ENCODE measurements at regions not wholly inside any gene's neighbourhood (a gene's known extent, or its start where the extent isn't known, plus 50 kb on each side); places are given as distances from the start of the nearest gene placed in this dataset.

GRCh38 chr1:219682788-219683187 lies 69.9 kb upstream of the ZC3H11B start:
- H4K91ac ChIP-seq (ENCODE audit: insufficient read length, low read depth, low read length), result no peak overlapping the region
- no peak overlapping the region for H2AFZ ChIP-seq (ENCODE audit: low read length)
- H3K14ac ChIP-seq (ENCODE audit: insufficient read depth, low read length), result no peak overlapping the region
- no CpG with 5 or more reads among the region's 1 CpG for WGBS (ENCODE audit: extremely low coverage, insufficient read length, low lambda C conversion rate)
- no peaks in the 10 kb centered on the region for H4K20me1 ChIP-seq (ENCODE audit: control insufficient read depth, insufficient read depth, insufficient read length)
- no peak overlapping the region for H2BK12ac ChIP-seq (ENCODE audit: insufficient read length, low read depth, low read length)
- Mint-ChIP-seq H3K36me3 (ENCODE audit: insufficient read depth in 1 of 3, low read depth in 3 of 3) (no peaks in the 10 kb centered on the region), H3K9me3 (no peaks in the 10 kb centered on the region), H3K27ac (no peak overlapping the region), H3K27me3 (ENCODE audit: low read depth) (no peaks in the 10 kb centered on the region), H3K4me3 (no peak overlapping the region), H3K4me1 (peaks cover 0 to 5% of the 10 kb centered on the region in 2 experiments; a peak in 1 of 4 replicates)
- H3K9ac ChIP-seq (ENCODE audit: extremely low read depth, insufficient read length, low read length), result no peak overlapping the region
- H2BK5ac ChIP-seq (ENCODE audit: insufficient read length, low read length), result no peak overlapping the region
- no peak overlapping the region for H3T11ph ChIP-seq (ENCODE audit: low read length)
- H3K4ac ChIP-seq (ENCODE audit: low read depth, low read length), result no peak overlapping the region
- H3K79me2 ChIP-seq (ENCODE audit: insufficient read depth, low read length), result no peaks in the 10 kb centered on the region
- no peak overlapping the region for H3K18ac ChIP-seq (ENCODE audit: insufficient read length, low read depth, low read length)
- TF ChIP-seq CTCF (conservative IDR thresholded peaks at IDR 0.05), result no peak
- no peak overlapping the region for H4K8ac ChIP-seq (replicated peaks; ENCODE audit: insufficient read length, low read depth, low read length)
- H3K27me3 ChIP-seq (ENCODE audit: insufficient read depth, low read length), result no peaks in the 10 kb centered on the region
- H3K56ac ChIP-seq (ENCODE audit: insufficient read length, low read depth, low read length), result no peak overlapping the region
- H3K23me2 ChIP-seq (ENCODE audit: insufficient read length, low read depth, low read length, poor library complexity, severe bottlenecking), result no peaks in the 10 kb centered on the region
- no peak overlapping the region for H4K5ac ChIP-seq (ENCODE audit: insufficient read length, low read depth, low read length)
- no peak overlapping the region for H3K27ac ChIP-seq (ENCODE audit: insufficient read length, low read depth, low read length)
- no peak overlapping the region for H2BK120ac ChIP-seq (ENCODE audit: low read depth, low read length, poor library complexity, severe bottlenecking)
- no peak overlapping the region for H2AK5ac ChIP-seq (ENCODE audit: insufficient read length, low read length)
- no peak overlapping the region for H2BK15ac ChIP-seq (ENCODE audit: low read depth, low read length)
- H2BK20ac ChIP-seq (ENCODE audit: low read depth, low read length, poor library complexity, severe bottlenecking), result no peak overlapping the region
- H3K9me3 ChIP-seq (ENCODE audit: control insufficient read depth, low read depth, low read length), result no peaks in the 10 kb centered on the region
- H3K23ac ChIP-seq (ENCODE audit: insufficient read length, low read depth, low read length), result no peak overlapping the region
- H3K4me1 ChIP-seq (ENCODE audit: insufficient read depth, low read length), result no peaks in the 10 kb centered on the region
- no peak for DNase-seq
- no peaks in the 10 kb centered on the region for H3K79me1 ChIP-seq (ENCODE audit: insufficient read depth, low read depth, low read length, poor library complexity, severe bottlenecking)
- H3K4me2 ChIP-seq (ENCODE audit: insufficient read depth, insufficient read length, low read length), result no peak overlapping the region

Data from H9 (cell line).